Erythroblast (primary cell): ENCODE measurements at regions not wholly inside any gene's neighbourhood (a gene's known extent, or its start where the extent isn't known, plus 50 kb on each side); places are given as distances from the start of the nearest gene placed in this dataset.

Source experiments
- DNase-seq, 2 experiments: peaks; one replicate each; lab custom pipeline; 2025; lab: John Stamatoyannopoulos, UW
- GATA1 ChIP-seq: IDR thresholded peaks from 2 replicates; pipeline ENCODE4 v1.6.1; 2011; ENCODE audit warnings: low read depth, mild to moderate bottlenecking, control low read depth, low read length, moderate library complexity
- POLR2A ChIP-seq: IDR thresholded peaks from 2 replicates; pipeline ENCODE4 v1.6.1; 2011; ENCODE audit warnings: mild to moderate bottlenecking, low read length

GRCh38 chr2:19460761-19461160, 102.3 kb upstream of the OSR1 start:
- DNase-seq: no peak
- TF ChIP-seq POLR2A (no peak), GATA1 (no peak)

- TF ChIP-seq GATA1 (no peak), POLR2A (no peak)
- DNase-seq: no peak
These were observed 100.1 kb upstream of the OSR1 start for GRCh38 chr2:19458427-19459003.

GRCh38 chr2:19457809-19458208, 99.4 kb upstream of the OSR1 start:
- DNase-seq: no peak

GRCh38 chr2:19456705-19457309, 98.4 kb upstream of the OSR1 start:
- no peak for DNase-seq
- TF ChIP-seq POLR2A: no peak
- TF ChIP-seq GATA1: no peak

More at GRCh38 chr2:19457809-19458208, 99.4 kb upstream of the OSR1 start:
- TF ChIP-seq POLR2A: no peak
- TF ChIP-seq GATA1: no peak

- no peak for TF ChIP-seq GATA1
- no peak for TF ChIP-seq POLR2A
- DNase-seq: no peak
These were observed 95.7 kb upstream of the OSR1 start for GRCh38 chr2:19454125-19454524.

- no peak for DNase-seq
- no peak for TF ChIP-seq GATA1
- no peak for TF ChIP-seq POLR2A
These were observed 84.3 kb upstream of the OSR1 start for GRCh38 chr2:19442731-19443130.

GRCh38 chr2:19439081-19439480, 80.7 kb upstream of the OSR1 start:
- no peak for DNase-seq
- TF ChIP-seq POLR2A (no peak), GATA1 (no peak)

GRCh38 chr2:19435815-19436214, 77.4 kb upstream of the OSR1 start:
- TF ChIP-seq POLR2A: no peak
- TF ChIP-seq GATA1: no peak
- DNase-seq: no peak

GRCh38 chr2:19434413-19434812, 76.0 kb upstream of the OSR1 start:
- TF ChIP-seq POLR2A (no peak), GATA1 (no peak)
- DNase-seq: no peak

GRCh38 chr2:19426941-19427340, 68.5 kb upstream of the OSR1 start:
- TF ChIP-seq GATA1 (no peak), POLR2A (no peak)

GRCh38 chr2:19426144-19426543, 67.7 kb upstream of the OSR1 start:
- no peak for DNase-seq
- TF ChIP-seq POLR2A (no peak), GATA1 (no peak)

More at GRCh38 chr2:19426941-19427340, 68.5 kb upstream of the OSR1 start:
- DNase-seq: no peak

- no peak for DNase-seq
- TF ChIP-seq GATA1: no peak
- no peak for TF ChIP-seq POLR2A
These were observed 67.0 kb upstream of the OSR1 start for GRCh38 chr2:19425419-19425818.

GRCh38 chr2:19419211-19419880, 60.9 kb upstream of the OSR1 start:
- no peak for TF ChIP-seq POLR2A
- no peak for TF ChIP-seq GATA1
- no peak for DNase-seq

GRCh38 chr2:19416784-19417684, 58.6 kb upstream of the OSR1 start:
- no peak for DNase-seq
- TF ChIP-seq GATA1 (no peak), POLR2A (no peak)
